ENCODE measurements at regions not wholly inside any gene's neighbourhood (a gene's known extent, or its start where the extent isn't known, plus 50 kb on each side); places are given as distances from the start of the nearest gene placed in this dataset.

DNA sequence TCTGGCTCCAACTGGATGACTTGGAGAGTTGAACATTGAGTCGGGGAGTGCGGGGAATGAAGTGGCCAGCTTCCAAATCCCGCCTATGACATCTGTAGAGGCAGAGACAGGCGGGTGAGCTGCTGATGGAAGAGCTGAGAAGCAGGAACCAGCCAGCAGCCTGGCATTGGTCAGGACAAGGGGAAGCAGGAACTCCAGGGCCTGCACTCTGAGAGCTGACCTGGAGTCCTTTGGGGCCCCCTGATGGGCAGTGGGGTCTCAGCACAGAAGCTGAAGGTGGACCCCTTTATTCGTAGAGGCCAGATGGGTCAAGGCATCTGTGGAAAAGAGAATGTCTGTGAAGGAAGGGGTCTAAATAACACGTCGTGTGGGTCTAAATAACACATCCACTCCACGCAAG is 57.0 kb downstream of the SEC61G start:
- no peak for ATAC-seq
- H3K9me3 Mint-ChIP-seq, result peaks cover 6% of the 10 kb centered on the region
- H3K27me3 Mint-ChIP-seq (ENCODE audit: low read depth), result no peaks in the 10 kb centered on the region
- H3K4me1 Mint-ChIP-seq (ENCODE audit: low read depth), result no peaks in the 10 kb centered on the region
- H3K36me3 Mint-ChIP-seq (ENCODE audit: insufficient read depth), result no peaks in the 10 kb centered on the region
- no peak for DNase-seq
- no peak overlapping the region for H3K4me3 Mint-ChIP-seq

GRCh38 chr7:54699715-54700114 is 59.3 kb downstream of the SEC61G start:
- Mint-ChIP-seq H3K4me3 (no peak overlapping the region), H3K4me1 (ENCODE audit: low read depth) (no peaks in the 10 kb centered on the region), H3K27me3 (ENCODE audit: low read depth) (no peaks in the 10 kb centered on the region), H3K36me3 (ENCODE audit: insufficient read depth) (no peaks in the 10 kb centered on the region), H3K9me3 (no peaks in the 10 kb centered on the region)
- DNase-seq (no peak), ATAC-seq (no peak)

DNA sequence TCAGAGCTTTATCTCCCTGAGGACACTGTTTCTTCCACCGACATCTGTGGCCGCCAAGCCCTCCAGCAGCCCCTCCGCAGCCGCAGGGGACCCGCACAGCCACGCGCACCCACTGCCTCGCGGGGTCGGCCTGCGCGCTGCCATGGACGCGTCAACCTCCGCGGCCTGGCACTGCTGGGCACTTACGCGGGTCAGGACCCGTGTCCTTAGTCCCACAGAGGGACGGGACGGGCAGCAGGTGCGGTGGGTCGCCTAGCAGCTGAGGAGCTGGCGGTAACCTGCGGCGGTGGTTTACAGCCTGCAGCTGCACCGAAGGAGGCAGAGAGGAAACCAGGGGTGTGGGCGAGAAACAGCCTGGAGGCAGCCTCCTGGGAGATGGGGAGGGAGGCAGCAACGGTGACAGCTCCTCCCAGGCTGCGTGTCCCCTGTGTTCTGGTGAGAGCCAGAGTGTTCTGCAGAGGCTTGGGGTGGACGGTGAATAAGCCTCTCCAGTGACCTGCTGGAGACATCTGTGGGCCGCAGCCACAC is 61.3 kb downstream of the SEC61G start:
- Mint-ChIP-seq H3K36me3 (ENCODE audit: insufficient read depth) (no peaks in the 10 kb centered on the region), H3K4me1 (ENCODE audit: low read depth) (no peaks in the 10 kb centered on the region), H3K9me3 (no peaks in the 10 kb centered on the region), H3K27me3 (ENCODE audit: low read depth) (no peaks in the 10 kb centered on the region), H3K4me3 (no peak overlapping the region)
- ATAC-seq, result no peak
- no peak for DNase-seq

- Mint-ChIP-seq H3K4me1 (ENCODE audit: low read depth) (no peaks in the 10 kb centered on the region), H3K4me3 (no peak overlapping the region), H3K36me3 (ENCODE audit: insufficient read depth) (no peaks in the 10 kb centered on the region), H3K27me3 (ENCODE audit: low read depth) (no peaks in the 10 kb centered on the region), H3K9me3 (no peaks in the 10 kb centered on the region)
- ATAC-seq, result no peak
- no peak for DNase-seq
Measured at GRCh38 chr7:54690892-54691291, 68.1 kb downstream of the SEC61G start.

GRCh38 chr7:54690050-54690443 is 69.0 kb downstream of the SEC61G start:
- H3K4me1 Mint-ChIP-seq (ENCODE audit: low read depth), result no peaks in the 10 kb centered on the region
- no peaks in the 10 kb centered on the region for H3K9me3 Mint-ChIP-seq
- ATAC-seq (no peak), DNase-seq (no peak)
- H3K36me3 Mint-ChIP-seq (ENCODE audit: insufficient read depth), result no peaks in the 10 kb centered on the region
- no peak overlapping the region for H3K4me3 Mint-ChIP-seq
- H3K27me3 Mint-ChIP-seq (ENCODE audit: low read depth), result no peaks in the 10 kb centered on the region

DNA sequence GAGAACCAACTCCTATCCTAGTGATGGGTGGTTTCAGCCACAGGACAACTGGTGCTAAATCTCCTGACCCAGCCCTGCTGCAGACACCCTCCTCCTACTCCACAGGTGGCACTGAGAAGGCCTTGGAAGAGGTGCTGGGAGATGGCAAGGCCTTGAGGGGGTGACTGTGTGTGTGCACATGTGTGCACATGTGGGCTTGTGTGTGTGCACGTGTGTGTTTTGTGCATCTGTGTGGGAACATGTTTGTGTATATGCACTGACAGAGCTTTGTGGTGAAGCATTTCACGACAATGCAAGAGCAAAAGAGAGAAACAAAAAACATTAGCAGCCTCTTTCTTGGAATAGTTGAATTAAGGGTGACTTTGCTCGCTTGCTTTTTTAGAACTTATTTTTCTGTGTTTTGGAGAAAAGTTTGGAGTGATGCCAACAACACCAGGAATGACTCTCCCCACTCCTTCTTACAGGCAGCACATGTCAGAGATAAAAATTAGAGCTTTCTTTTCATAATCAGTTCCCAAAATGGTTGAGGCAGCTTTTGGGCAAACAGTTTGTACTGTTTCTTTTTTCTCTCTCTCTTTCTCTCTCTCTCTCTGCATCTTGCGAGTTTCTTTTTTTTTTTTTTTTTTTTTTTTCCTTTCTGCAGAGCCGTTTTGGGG is 69.5 kb downstream of the SEC61G start:
- DNase-seq (no peak), ATAC-seq (no peak)
- Mint-ChIP-seq H3K4me1 (ENCODE audit: low read depth) (no peaks in the 10 kb centered on the region), H3K36me3 (ENCODE audit: insufficient read depth) (no peaks in the 10 kb centered on the region), H3K27me3 (ENCODE audit: low read depth) (no peaks in the 10 kb centered on the region), H3K9me3 (peaks cover 4% of the 10 kb centered on the region), H3K4me3 (no peak overlapping the region)

DNA sequence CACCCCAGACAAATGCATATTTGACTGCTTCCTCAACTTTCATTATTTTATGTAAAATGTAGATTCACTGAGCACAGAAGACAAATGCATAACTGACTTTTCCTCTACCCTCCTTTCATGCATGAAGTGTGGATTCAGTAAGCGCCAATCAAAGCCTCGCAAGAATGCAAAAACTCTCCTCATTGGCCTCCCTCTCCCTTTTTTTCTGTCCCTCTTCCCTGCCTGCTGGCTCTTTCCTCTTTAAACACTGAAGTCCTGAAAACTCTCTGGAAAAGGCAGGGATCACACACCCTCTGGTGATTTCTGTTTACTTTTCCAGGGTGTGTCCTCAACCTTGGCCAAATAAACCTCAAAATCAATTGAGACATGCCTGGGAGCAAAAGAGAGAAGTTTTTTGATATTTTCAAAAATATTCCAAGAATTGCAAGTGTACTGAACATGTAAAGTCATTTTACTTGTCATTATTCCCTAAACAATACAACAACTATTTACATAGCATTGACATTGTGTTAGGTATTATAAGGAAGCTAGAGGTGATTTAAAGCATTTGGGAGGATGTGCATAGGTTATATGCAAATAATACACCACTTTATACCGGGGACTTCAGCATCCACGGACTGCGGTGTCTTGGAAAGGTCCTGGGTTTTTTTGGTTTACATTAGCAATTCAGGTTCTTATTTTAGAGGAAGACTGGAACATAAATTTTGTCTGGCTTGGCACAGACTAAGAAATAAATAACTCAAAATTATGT is 71.4 kb downstream of the SEC61G start:
- DNase-seq (no peak), ATAC-seq (no peak)
- no peak overlapping the region for H3K4me3 Mint-ChIP-seq
- H3K27me3 Mint-ChIP-seq (ENCODE audit: low read depth), result no peaks in the 10 kb centered on the region
- peaks cover 5% of the 10 kb centered on the region for H3K9me3 Mint-ChIP-seq
- no peaks in the 10 kb centered on the region for H3K4me1 Mint-ChIP-seq (ENCODE audit: low read depth)
- no peaks in the 10 kb centered on the region for H3K36me3 Mint-ChIP-seq (ENCODE audit: insufficient read depth)

- no peak for ATAC-seq
- peaks cover 3% of the 10 kb centered on the region for H3K27me3 Mint-ChIP-seq (ENCODE audit: low read depth)
Measured at GRCh38 chr7:54680377-54681005, 78.5 kb downstream of the SEC61G start.

GRCh38 chr7:54679490-54679817 is 79.6 kb downstream of the SEC61G start:
- Mint-ChIP-seq H3K9me3 (no peaks in the 10 kb centered on the region), H3K4me3 (no peak overlapping the region), H3K4me1 (ENCODE audit: low read depth) (no peaks in the 10 kb centered on the region), H3K27me3 (ENCODE audit: low read depth) (peaks cover 3% of the 10 kb centered on the region), H3K36me3 (ENCODE audit: insufficient read depth) (no peaks in the 10 kb centered on the region)
- ATAC-seq (no peak), DNase-seq (no peak)

More at GRCh38 chr7:54680377-54681005, 78.5 kb downstream of the SEC61G start:
- Mint-ChIP-seq H3K4me1 (ENCODE audit: low read depth) (no peaks in the 10 kb centered on the region), H3K4me3 (no peak overlapping the region), H3K9me3 (peaks cover 5% of the 10 kb centered on the region), H3K36me3 (ENCODE audit: insufficient read depth) (no peaks in the 10 kb centered on the region)
- no peak for DNase-seq

DNA sequence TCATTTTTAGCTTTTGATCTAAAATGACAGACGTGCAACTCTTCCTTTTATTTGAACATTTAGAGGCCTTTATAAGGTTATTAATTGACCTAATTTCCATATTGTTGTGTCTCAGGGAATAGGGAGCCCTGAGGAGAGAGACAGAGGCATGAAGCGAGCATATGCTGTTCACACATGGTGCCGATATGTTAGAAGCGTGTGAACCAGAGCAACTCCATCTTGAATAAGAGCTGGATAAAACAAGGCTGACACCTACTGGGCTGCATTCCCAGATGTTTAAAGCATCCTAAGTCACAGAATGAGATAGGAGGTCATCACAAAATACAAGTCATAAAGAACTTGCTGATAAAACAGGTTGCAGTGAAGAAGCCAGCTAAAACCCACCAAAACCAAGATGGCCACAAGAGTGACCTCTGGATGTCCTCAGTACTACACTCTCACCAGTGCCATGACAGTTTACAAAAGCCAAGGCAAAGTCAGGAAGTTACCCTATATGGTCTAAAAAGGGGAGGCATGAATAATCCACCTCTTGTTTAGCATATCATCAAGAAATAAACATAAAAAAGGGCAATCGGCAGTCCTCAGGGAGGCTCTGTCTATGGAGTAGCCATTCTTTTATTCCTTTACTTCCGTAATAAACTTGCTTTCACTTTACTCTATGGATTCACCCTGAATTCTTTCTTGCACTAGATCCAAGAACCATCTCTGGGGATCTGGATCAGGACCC is 80.1 kb downstream of the SEC61G start:
- H3K4me3 Mint-ChIP-seq, result no peak overlapping the region
- no peaks in the 10 kb centered on the region for H3K4me1 Mint-ChIP-seq (ENCODE audit: low read depth)
- no peaks in the 10 kb centered on the region for H3K9me3 Mint-ChIP-seq
- peaks cover 3% of the 10 kb centered on the region for H3K27me3 Mint-ChIP-seq (ENCODE audit: low read depth)
- ATAC-seq, result no peak
- DNase-seq, result no peak
- no peaks in the 10 kb centered on the region for H3K36me3 Mint-ChIP-seq (ENCODE audit: insufficient read depth)

DNA sequence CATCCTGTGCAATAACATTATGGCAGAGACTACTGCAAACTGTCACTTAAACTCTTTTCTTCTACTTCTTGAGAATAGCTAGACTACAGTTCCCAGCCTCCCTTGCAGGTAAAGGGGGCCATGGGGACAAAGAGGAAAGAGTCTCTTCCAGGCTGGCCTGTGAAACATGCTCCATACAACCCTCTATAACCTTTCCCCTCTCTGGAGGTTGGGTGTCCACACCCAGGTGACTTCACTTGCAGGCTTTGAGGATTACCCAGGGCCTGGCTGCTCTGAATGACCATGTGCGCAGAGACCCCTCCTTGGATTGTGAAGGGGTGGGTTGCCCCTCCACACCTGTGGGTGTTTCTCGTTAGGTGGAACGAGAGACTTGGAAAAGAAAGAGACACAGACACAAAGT is 84.1 kb downstream of the SEC61G start:
- Mint-ChIP-seq H3K9me3 (no peaks in the 10 kb centered on the region), H3K4me3 (no peak overlapping the region), H3K27me3 (ENCODE audit: low read depth) (no peaks in the 10 kb centered on the region), H3K36me3 (ENCODE audit: insufficient read depth) (no peaks in the 10 kb centered on the region), H3K4me1 (ENCODE audit: low read depth) (no peaks in the 10 kb centered on the region)
- no peak for DNase-seq
- ATAC-seq, result no peak

DNA sequence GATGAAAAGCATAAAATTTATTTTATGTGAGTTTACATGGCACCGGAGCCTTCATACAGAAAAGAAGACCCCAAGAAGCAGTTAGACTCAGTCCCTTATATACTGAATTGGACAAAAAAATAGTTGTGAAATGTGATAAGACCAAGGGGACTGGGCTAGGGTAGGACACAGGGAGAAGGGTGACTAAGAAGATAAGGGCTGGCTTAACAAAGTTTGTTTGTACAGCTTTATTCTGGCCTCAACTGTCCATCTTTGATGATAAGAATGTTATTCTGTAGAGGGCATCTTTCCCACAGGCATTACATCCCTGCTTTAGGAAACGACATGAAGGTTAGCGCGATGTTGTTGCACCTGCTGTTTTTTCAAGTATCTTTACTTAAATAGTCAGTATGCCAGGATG is 86.5 kb downstream of the SEC61G start:
- Mint-ChIP-seq H3K9me3 (no peaks in the 10 kb centered on the region), H3K27me3 (ENCODE audit: low read depth) (no peaks in the 10 kb centered on the region), H3K4me1 (ENCODE audit: low read depth) (no peaks in the 10 kb centered on the region), H3K36me3 (ENCODE audit: insufficient read depth) (no peaks in the 10 kb centered on the region), H3K4me3 (no peak overlapping the region)
- ATAC-seq (no peak), DNase-seq (no peak)

GRCh38 chr7:54664235-54665228 is 94.5 kb downstream of the SEC61G start:
- no peak for DNase-seq
- peaks cover 26% of the 10 kb centered on the region for H3K27me3 Mint-ChIP-seq (ENCODE audit: low read depth)
- H3K4me3 Mint-ChIP-seq, result peak overlapping the region; percentile 20
- peaks cover 4% of the 10 kb centered on the region for H3K9me3 Mint-ChIP-seq
- no peaks in the 10 kb centered on the region for H3K36me3 Mint-ChIP-seq (ENCODE audit: insufficient read depth)
- peaks cover 5% of the 10 kb centered on the region for H3K4me1 Mint-ChIP-seq (ENCODE audit: low read depth)
- ATAC-seq, result peak; percentile 35 to 65
